ENCODE measurements at regions not wholly inside any gene's neighbourhood (a gene's known extent, or its start where the extent isn't known, plus 50 kb on each side); places are given as distances from the start of the nearest gene placed in this dataset.

DNA sequence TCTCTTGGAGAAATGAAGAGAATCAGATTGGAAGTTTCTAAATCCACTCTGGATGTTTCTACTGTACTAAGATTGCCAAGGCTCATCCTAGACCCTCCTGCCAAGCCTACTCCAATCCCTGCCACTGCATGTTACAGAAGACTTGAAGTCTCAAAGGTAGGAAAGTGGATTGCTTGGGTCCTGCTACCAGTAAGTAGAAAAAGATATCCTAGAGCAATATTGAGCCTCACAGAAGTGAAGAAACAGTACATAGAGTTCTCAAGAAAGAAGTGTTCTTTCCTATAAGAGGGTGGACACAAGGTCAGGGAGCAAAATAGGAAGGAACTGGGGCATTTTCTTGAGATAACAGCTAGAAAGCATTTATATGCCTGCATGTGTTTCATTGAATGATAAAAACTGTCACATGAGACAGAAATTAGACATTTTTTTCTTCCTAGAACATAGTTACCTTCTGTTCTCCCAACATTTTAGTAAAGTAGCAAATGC lies 232.9 kb downstream of the RBM43 start:
- no peak for DNase-seq

DNA sequence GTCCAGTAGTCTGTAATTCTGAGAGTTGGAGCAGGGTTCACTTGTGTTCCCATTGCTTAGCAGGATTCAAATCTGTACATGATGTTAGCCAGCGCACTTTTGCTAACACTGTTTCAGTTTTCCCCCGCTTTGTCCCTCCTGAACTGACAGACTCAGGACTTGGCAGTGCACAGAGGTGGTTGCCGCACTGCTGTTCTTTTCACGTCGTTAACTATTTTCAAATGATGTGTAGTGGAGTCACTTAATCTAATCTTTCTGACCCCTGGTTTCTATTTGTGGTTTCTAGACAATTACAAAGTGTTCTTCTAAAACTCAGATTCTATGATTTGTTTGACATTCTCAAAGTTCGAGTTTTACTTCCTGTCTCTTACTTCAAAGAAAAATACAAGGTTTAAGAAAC lies 234.5 kb downstream of the RBM43 start:
- DNase-seq, result no peak

DNA sequence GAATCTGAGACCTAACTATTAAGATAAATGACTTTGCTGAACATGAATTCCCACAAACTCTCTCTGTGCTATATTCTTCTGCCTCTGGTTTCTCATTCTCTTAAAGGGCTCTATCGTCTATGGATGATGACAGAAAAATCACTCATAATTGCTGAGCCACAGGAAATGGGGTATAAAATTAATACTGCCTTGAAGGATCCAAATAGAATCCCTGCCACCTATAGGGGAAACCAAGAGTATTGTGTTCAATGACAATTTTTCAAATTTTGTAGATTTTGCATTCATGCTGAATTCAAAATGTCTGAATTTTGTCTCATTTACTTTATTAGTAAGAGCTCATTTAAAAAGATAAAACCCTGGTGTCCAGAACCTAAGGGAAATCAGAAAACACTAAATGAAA lies 235.8 kb downstream of the RBM43 start:
- DNase-seq, result no peak

DNA sequence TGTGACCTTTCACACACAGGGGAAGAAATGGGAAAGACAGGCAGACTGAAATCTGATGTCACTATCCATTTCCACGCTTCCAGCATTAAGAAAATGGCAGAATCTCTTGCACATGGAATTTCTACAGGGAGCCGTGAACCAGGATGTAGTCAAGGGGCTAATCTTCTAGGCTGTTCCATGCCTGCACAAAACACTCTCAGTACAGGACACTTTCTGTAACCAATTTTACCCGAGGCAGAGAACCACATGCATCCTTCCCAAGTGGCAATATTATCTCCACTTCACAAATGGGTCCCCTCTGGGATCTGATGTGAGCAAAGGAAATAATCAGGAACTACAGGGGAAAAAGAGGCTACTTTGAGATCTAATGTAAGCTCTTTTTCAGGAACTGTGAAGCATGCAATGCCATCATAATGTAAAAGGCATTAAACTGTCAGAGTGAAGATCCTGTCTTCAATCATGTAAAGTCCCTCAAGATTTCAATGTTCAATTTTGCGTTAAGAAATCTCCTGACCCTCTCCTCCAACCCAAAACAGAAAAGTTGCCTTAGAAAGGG lies 236.9 kb downstream of the RBM43 start:
- DNase-seq, result no peak

DNA sequence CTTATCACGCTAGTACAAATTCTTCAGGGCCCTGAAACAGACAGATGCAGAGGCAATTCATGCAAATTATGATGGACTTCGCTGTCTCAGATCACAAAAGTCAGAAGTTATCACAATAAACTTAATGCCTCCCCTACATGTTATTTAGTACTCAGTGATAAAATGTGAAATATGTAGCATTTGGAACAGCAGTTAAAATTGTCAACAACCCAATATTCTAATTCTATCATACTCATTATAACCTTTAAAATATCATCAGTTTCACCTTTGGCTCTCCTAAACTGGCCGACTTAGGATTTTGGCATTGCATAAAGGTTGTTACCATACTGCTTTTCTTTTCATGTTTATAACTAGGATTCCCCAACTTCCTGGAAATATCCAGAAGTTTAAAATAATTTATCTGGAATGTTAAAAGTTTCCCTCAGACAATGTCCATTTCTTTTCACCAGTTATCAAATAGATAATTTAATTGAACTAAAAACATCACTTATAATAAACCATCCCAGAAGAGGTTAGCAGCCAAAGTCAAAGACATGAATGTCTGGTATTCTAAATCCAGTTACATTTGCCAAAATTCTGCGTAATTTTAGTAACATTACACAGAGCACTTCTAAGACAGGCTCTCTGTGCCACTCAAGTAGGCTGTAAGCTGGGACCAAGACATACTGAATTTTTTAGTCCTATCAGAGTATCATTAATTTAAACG lies 239.8 kb downstream of the RBM43 start:
- DNase-seq, result no peak

DNA sequence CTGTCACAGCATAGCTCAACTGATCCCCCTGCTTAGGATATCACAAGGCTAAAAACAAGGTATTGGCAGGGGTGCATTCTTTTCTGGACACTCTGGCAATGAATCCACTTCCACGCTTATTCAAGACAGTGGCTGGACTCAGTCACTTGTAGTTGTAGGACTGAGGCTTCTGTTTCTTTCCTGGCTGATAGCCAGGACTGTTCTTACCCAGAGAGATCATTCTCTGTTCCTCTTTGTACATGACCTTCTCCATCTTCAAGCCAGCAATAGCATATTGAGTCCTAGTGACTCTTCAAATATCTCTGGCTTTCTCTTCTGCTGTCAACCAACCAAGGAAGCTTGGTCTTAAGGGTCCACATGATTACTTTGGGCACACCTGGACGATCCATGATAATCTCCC lies 241.3 kb downstream of the RBM43 start:
- DNase-seq, result no peak

DNA sequence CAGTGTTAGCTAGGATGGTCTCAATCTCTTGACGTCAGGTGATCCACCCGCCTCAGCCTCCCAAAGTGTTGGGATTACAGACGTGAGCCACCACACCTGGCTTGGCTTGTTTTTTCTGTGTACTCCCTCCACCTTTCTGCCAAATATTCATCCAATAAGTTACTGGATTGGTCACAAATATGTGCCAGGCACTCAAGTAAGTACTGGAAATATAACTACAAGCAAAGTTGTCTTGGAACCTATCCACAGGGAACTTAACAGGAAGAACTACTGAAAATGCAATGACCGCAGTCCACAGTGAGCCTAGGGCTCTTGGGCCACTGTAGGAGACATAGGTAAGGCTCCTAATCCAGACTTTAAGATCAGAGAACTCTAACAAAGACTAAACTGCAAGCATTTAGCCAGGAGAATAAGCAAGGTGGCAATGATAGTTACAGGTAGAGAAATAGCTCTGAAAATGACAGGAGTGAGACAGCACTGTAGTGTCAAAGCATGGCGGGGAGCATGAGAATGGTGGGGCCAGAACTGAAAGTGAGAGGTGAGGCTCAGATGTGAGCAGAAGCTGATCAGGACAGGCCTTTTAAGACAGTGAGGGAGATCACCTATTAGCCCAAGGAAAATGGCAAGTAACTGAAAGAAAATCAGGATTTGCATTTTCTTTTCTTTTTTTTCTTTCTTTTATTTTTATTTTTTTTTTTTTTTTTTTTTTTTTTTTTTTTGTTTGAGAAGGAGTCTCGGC lies 252.1 kb downstream of the RBM43 start:
- no peak for DNase-seq

DNA sequence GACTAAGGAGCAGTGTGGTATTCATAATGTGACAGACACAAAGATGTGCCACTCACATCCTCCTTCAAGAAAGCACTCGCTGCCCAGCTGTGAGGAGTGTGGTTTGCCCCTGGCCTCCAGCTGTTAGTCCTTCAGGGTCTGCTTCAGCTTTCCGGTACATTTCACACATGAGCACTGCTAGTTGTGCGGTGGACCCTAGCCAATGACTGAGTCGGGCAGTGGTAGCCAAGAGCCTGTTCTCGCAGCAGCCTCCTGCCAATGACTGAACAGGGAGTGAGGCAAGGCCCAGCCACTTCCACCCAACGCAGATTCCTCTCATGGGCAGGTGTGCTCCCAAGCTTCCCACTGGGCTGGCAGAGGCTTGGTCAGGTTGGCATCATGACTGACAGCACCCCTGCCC lies 254.3 kb downstream of the RBM43 start:
- no peak for DNase-seq

DNA sequence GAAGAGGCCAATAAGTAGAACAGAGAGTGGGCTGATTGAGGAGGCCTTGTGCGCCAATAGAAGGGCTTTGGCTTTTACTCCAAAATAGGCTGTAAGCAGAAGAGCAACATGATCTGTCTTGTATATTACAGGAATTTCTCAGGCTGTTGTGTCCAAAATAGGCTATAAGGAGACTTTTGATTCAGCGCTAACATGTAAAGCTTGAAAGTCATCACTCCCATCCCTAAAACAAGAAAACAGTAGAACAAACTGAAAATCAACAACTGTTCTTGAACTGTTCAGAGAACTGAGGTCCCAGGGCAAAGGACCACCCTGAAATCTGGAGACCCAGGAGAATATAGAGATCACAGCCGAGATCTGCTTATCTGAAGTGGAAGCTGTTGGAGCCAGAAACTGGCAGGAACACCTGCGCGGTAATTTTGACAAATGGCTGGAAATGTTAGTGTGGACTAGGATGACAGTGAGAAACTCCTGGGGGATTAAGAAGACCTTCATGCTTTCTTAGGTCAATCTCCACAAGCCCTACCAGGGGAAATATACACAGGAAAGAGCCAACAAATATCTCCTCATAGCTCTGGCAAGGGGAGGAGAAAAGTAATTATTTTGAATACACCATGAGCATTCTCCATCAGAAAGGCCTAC lies 258.6 kb downstream of the RBM43 start:
- DNase-seq, result no peak

DNA sequence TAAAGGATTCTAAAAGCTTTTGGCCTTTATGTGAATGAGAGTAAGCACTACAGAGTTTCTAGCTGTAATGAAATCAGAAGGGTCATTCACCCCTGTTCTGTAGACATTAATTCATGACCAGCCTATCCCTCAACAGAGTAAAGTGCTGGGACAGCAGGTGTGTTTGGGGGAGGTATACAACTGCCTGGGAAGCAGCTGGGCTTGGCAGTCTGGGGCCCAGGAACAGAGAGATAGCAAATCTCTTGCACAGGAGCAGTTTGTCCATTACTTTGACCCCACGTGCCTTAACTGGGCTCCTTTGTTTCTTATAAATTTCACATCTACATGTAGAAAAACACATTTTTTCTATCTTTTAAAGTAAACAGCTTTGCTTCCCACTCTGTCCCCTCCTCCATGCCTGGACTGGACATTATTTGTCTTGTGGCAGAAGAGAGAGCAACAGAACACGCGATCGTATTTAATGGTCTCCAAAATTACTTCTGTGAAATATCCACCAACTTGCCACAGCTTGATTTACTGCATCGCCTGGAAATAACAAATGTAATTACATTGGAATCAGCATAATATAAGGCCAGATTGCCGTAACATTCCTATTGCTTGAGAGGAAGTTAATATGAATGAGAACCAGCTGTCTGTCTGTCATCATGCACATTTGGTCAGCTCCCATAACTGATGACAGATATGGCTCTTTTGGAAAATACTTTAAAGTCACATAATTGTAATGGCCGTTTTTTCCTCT lies 263.8 kb downstream of the RBM43 start:
- DNase-seq, result no peak

DNA sequence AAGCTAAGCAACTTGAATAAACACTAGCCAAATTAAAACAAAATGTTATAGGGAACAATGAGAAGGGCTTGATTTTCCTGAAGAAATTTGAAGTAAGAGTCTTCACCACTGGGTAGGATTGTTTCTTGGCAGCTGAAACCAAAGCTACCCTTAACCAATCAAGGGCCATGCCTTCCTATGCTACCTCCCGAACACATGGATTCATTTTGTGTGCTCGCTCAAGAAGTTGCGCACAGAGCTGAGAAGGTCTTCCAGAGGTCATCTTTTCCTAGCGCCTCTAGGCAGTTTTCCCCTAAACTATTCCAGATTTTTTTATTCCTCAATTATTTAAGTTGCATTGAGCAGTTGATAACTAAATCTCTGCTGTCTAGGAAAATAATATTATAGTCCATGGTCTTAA lies 264.6 kb downstream of the RBM43 start:
- no peak for DNase-seq

DNA sequence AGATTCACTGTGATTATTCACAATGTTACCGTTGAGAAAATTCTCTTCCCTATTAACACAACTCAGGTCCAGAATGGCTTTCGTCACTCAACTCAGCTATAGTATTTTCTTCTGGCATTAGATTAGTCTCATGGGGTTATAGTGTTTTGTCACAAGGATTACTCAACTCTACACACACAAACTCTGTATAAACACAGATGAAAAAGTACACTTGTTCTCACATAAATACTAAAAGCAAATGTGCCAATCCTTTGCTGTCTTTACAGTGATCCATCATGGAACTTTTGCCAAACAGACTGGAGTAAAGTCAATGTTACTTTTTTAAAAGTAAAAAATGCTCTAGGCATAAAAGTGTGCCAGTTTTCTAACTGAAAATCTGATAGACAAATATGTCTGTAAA lies 267.6 kb downstream of the RBM43 start:
- no peak for DNase-seq

DNA sequence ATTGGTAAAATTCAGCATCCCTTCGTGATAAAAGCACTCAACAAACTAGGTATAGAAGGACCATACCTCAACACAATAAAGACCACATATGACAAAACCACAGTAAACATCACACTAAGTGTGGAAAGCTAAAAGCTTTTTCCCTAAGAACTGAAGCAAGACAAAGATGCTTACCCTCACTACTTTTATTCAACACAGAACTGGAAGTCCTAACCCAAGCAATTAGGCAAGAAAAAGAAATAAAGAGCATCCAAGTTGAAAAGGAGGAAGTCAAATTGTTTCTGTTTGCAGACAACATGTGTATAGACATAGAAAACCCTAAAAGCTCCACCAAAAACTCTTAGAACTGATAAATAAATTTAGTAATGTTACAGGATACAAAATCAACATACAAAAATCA lies 271.7 kb downstream of the RBM43 start:
- DNase-seq, result no peak

DNA sequence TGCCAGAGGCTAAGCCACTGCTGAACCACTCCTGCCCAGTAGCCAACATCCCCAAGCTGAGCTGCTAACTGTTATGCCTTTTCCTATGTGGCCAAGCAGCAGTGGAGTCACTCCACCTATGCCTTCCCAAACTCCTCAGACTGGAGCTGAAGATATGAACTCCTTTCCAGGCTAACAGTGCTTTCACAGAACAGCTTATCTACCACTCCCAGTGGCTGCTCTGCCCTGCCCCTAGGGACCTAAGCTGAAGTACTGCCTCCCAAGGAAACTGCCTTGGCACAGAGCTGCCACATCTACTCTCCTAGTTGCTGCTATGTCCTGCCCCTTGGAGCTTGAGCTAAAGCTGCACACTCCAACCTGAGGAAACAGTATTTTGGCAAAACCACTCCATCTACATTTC lies 275.9 kb downstream of the RBM43 start:
- DNase-seq, result no peak

DNA sequence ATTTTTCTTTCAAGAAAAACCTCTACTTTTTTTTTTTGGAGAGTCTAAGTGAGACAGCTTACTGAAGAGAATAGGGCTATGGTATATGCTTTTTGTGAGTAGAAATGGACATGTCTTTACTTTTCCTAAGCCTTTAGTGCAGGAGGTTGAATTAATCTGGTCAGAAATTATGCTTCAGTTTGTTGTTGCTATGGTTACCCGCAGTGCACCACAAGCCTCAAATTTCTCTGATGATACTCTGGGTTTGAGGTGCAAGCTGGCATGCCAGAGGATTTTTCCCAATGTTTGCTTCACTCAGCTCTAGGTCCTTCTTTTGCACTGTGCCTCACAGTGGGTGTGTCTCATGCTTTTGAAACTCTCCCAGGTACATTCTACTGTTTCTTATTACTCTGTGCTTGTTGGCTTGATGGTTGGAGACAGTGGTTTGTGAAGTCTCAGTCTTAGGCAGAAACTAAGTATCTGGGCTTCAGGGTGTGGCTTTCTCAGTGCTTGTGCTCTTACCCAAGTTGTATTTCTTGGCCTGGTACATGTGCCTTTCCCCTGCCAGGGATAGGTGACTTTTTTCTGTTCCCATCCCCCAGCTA lies 278.3 kb downstream of the RBM43 start:
- DNase-seq, result no peak

DNA sequence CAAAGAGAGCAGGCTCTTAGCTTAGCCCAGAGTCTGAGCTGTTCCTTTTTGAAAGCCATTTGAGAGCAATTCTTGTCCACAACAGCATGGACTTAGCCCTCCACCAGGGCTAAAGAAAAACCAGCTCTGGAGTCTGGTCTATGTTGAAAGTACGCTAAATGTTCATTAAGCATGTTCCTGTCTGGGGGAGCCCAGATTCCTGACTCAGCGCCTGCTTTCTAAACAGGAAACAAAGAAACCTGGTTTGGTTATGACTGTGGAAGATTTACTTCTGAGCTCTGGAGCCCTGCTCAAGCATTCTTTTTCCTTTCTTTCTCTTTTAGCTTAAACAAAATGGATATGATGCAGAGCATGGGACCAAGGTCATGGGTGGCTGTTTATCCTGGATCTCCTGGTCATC lies 279.8 kb downstream of the RBM43 start:
- DNase-seq, result no peak

DNA sequence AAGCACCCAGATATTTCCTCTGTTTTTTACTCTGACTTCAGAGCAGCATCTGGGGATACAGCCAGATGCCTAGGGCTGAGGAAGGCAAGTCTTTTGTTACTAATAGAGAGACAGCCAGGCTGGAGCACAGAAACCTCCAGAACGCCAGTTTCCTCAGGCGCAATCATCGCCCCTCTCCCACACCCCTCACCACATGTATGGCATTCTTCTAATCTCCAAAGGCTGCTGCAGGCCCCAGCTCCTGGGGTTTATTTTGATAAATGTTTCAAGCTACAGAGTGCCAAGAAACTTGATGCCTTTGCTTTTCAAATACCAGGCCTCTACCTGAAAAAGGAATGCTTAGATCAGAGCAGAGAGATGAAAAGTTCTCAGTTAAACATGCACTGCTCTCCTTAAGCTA lies 283.6 kb downstream of the RBM43 start:
- no peak for DNase-seq

DNA sequence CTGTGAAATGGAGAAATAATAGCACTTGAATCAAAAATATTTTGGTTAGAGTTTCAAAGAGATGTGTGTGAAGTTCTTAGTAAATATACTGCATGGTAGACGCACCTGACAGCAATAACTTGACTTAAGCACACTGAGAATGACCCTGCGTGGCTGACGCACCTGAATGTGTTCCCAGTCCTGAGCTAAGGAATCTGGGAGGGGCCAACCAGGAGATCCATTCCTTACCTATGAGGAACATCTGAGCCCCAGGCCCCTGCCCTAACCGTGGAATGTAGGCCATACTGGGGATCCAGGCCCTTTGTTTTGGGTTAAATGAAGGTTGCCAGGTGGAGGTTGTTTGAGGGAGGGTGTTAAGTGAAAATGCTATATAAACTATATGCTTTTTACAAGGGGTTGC lies 284.4 kb downstream of the RBM43 start:
- no peak for DNase-seq

DNA sequence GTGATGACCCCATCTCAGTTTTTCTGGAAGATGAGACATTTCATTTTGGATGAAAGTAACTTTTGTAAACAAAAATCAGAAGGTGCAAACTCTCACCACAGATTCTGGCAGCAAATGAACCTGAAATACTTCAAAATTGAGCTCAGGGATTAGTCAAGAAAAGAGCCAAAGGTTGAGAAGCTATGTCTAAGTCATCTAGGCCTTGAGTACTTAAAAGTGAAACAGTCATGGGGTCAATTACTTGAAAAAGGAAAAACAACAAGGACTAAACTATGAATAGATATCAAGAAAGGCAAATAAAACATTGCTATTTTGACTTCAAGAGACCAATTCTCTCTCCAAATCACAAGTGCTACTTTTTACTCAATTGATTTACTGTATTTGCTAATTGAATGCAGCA lies 285.1 kb downstream of the RBM43 start:
- DNase-seq, result no peak

DNA sequence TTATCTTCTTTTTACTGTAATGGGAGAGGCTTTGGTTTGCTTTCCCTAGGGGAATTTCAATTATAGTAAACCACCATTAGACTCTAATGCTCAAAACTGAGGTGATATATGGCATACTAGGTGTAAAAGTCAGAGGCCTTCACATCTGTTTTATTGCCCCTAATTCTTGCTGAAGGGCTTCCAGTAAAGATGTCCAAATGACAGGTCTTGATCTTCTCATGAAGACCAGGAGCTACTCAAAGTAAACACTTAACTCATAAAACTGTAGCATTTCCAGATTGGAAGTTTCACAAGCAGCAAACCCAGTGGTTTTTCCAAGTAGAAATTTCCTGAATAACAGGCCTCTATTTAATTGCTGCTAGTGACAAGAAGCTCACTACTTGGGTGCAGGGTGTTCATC lies 286.8 kb downstream of the RBM43 start:
- no peak for DNase-seq

DNA sequence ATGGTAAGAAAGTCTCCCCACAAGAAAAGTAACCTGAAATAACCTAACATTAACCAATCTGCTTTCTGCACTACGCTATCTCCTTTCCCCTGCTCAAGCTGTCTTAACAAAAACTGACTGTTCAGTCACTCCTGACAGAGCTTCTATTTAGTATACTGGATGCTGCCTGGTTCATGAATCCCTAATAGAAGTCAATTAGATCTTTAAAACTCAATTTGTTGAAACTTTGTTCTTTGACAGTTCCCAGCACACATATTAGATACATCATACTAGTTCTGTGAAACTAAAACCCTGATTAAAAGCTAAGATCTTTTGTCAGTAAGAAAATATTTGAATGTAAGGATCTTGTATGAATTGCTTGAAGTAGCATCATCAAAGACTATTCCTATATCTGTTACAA lies 287.4 kb downstream of the RBM43 start:
- DNase-seq, result no peak

DNA sequence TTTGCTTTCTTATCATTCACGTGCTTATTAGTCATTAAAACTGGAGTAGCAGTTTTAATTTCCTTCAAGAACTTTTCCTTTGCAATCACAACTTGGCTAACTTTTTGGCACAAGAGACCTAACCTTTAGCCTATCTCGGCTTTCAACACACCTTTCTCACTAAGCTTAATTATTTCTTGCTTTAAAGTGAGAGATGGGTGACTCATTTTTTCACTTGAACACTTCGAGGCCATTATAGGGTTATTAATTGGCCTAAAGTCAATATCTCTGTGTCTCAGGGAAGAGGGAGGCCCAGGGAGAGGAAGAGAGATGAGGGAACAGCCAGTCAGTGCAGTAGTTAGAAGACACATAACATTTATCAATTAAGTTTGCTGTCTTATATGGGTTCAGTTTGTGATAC lies 289.8 kb downstream of the RBM43 start:
- no peak for DNase-seq

DNA sequence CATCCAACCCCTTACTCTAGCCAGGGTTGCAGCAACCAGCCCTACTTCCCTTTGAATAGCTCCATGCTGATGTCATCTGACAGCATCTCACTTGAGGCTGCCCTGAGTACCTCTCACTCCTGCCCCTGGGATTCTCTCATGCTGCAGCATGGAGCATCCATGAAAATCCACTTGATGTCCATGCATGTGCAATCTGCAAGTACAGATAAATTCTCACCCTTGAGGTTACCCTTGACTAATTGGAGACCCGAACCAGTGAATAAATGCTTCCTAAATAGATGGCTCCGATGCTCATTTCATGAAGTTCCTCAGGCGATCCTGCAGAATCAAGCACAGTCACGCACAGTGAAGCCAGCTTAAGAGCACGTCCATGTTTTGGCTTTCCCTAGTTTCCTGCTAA lies 298.3 kb downstream of the RBM43 start:
- no peak for DNase-seq
